ENCODE measurements at regions not wholly inside any gene's neighbourhood (a gene's known extent, or its start where the extent isn't known, plus 50 kb on each side); places are given as distances from the start of the nearest gene placed in this dataset.
"Not testable (repeated sequence)": the region's sequence is repeated elsewhere in the genome, so short reads cannot be mapped to it uniquely, and the experiment has no call there.

DNA sequence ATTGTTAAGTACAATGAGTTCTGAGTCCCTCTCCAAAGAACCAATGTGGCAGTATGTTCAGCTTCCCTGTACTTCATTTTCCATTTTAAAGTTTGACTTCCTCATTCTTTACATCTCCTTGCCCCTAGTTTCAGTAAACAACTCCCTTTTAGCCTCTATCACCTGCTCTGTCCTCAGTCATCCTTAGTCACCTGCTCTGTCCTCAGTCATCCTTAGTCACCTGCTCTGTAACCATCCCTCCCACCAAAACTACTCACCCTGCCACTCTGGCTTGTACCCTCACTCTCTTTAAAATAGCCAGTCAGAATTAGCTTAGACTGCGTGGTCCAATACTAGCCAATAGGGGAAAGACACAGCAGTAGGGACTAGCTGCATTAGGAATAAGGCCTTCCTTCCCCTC lies 259.9 kb upstream of the TBL1XR1 start:
- DNase-seq (ENCODE audit: low read depth) = not testable (repeated sequence)

DNA sequence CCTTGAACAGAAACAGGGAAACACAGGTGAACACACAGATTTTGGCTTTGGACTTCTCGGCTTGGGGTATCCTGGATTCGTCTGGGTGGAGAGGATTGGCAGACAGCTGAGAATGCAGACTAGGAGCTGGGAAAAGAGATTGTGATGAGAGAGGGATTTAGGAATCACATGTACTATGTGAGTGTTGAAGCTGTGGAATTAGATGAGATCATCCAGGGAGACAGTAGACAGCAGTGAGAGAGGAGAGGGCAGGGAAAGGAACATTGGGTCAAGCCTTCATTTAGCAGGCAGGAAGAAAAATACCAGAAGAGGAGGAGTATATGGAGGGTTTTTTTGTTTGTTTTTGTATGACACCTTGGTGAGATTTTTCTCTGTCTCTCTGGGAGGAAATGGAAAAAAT lies 262.1 kb upstream of the TBL1XR1 start:
- no peak for DNase-seq (ENCODE audit: low read depth)

DNA sequence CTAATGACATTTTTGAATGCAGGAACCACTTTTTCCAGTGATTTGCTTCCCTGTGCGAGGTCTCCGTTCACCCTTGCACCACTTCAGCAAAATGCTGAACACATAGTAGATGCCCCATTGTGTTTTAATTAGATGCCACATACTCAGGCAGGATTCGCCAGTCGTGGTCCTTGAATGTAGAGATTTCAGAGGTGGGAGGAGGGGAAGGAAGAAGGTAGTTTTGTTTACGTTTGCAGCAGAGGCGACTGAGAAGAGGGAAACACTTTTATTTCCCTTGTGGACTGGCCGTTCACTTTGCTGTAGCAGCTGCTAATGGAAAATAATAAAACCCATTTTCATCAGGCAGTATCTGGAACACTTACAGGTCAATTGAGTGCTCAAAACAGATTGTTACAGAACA lies 262.8 kb upstream of the TBL1XR1 start:
- DNase-seq (ENCODE audit: low read depth) = no peak

DNA sequence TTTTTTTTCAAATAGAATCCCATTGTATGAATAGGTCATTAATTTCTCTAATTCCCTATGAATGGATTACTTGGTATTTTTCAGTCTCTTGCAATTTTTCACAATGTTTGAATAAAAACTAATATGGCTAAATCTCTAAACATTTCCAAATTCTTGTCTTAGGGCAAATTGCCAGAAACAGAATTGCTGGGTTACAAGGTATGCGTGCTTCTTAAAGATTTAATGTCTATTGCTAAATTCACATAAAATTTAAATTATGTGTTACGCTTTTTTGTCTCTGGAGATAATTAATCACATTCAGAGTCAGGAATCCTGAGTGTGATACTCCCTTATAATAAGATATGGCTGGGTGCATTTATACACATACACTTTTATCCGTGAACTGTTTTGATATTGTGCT lies 264.5 kb upstream of the TBL1XR1 start:
- DNase-seq (ENCODE audit: low read depth) = no peak

DNA sequence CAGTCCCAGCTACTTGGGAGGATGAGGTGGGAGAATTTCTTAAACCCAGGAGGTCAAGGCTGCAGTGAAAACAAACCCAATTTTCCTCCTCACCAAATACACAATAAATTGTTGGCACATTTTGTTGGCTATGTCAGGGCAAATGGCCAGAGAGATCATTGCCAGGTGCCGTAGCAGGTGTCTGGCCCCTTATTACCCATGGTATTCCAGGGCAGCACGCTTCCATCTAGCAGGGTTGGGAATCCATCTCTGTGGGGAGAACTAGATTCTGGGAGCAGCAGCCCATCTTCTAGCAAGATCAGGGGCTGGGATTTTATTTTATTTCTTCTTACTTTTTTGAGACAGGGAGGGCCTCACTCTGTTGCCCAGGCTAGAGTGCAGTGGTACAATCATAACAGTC lies 266.1 kb upstream of the TBL1XR1 start:
- not testable (repeated sequence) for DNase-seq (ENCODE audit: low read depth)

DNA sequence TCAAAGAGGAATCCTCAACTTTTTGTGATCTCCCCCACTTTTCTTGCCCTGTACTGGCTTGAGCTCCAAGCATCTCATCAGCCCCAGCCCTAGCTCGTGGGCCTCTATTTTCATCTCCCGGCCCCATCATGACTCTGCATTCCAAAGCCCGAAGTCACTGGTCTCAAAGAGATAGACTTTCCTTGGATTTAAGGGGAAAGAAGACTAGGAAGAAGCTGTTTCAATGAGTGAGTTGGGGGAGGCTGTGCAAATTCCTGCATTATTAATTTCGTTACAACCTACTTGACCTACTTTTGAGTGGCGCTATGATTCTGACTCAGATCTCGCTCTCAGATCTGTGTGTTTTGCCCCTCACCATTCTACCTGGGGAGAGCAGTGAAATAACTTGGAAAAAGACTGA lies 266.6 kb upstream of the TBL1XR1 start:
- DNase-seq (ENCODE audit: low read depth) = peak; percentile 62

DNA sequence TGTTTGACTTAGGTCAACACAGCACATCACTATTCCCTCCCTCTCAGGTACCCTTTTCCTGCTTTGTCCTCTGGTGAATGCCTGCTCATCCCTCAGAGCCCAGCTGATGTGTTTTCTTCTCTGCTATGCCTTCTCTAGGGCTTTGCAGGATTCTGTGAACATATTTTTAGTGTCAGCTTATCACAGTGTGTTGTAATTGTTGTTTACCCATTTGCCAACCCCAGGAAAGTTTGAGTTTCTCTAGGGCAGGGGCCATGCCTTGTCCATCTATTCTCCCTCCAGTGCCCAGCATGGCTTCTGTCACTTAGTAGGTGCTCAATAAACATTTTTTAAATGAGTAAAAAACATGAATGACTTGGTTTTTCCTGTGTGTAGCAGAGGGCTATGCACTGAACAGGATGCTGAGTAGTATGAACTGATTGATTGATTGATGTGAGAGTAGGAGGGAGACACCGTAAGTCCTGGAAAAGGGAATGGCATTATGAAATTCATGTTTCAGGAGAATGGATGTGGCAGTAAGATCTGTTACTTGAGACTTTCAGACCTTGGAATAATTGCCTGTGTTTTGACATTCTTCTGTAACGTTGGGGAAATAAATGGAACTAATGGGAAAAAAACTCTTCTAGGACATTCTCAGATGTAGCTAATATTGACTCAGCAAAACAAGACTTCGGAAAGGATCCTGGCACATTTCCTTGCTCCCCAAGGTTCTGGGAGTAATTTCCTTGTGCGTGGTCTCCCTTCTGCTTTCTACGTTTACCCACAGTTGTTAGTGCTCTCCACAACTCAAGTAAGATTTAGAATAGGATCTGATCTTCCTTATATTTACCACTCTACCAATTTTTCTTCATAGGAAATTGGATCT lies 267.3 kb upstream of the TBL1XR1 start:
- no peak for DNase-seq (ENCODE audit: low read depth)

DNA sequence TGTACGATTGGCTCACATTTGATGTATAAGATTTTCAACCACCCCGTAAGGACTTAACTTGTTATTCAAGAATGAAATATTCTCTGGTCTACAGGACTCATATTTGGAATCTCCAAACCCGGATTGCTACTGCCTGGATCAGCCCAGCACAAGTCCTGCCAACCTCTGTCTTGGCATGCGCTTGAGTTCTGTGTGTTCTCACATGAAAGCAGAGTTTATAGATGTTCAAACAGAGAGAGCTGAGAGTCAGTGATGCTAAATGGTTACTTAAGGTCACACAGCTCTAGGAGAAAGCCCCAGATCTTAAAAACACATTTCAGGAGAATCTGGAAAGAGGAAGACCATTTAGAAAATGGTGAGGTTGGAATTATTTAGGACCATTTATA lies 268.0 kb upstream of the TBL1XR1 start:
- no peak for DNase-seq (ENCODE audit: low read depth)

DNA sequence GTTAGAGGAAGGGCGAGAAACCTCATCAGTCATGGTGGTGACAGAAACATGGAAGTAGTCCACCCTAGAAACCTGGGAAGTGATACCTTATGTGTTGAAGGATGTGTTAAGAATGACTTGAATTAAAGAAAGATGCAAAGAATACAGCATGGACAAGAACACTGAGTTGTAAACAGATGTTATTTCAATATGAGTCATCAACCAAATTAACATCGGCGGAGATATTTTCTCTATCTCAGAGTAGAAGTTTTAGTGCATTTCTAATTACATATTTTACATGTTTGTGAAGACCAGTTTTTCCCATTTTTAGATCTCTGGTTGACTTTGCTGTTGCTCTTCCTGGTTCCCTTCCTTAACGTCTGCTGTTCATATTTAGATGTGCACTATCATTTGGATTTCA lies 268.8 kb upstream of the TBL1XR1 start:
- DNase-seq (ENCODE audit: low read depth) = no peak

DNA sequence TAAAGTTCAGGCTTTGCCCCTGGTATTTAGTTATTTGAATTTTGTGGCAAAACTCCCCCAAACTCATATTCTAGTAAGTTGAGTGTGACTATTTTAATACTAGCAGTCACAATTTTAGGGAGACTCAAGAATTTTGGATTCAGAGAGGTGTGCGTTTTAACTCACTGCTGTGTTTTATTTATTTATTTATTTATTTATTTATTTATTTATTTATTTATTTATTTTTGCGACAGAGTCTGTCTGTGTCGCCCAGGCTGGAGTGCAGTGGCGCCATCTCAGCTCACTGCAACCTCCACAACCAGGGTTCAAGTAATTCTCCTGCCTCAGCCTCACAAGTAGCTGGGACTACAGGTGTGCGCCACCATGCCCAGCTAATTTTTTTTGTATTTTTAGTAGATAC lies 269.3 kb upstream of the TBL1XR1 start:
- not testable (repeated sequence) for DNase-seq (ENCODE audit: low read depth)

DNA sequence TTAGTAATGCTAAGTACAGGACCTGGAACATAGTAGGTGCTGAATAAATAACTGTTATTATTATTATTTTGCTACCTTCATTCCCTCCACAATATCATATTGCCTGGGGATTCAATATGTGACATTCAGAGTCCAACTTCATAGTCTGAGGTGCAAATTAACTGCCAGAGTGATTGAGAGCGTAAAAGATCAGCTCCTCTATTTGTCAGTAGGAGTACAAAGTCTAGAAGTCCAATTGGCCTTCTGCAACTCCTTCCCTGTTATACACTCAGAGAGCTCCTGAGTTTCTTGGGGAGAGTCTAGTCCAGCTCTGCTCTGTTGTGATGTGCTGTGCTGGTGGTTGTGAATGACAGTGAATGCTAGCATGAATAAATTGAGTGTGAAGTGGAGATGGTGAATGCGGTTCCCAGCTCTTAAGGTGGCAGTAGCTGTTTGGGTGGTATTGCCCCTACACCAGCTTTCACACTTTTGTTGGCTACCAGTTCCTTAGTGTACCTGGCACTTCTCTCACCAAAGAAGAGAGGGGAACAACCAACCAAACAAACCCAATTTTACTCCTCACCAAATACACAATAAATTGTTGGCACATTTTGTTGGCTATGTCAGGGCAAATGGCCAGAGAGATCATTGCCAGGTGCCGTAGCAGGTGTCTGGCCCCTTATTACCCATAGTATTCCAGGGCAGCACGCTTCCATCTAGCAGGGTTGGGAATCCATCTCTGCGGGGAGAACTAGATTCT lies 270.1 kb upstream of the TBL1XR1 start:
- no peak for DNase-seq (ENCODE audit: low read depth)

DNA sequence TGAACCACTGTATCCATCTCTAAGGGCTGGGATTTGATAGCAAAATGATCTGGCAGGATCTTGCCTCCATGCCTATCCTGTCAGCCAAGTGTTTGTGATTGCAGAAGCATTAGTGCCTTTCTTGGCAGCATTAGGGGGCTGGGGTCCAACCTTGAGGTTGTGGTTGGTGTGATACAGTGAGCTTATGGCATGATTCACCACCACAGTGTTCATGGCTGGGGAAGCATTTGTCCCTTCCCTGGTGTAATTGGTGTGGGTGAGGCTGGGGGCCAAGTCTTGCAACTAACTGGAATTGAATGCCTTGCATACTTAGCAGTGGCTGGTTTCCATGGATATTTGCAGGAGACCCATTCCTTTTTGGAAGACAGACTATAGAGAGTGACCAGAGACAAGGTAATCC lies 271.0 kb upstream of the TBL1XR1 start:
- DNase-seq (ENCODE audit: low read depth) = peak; percentile 90

DNA sequence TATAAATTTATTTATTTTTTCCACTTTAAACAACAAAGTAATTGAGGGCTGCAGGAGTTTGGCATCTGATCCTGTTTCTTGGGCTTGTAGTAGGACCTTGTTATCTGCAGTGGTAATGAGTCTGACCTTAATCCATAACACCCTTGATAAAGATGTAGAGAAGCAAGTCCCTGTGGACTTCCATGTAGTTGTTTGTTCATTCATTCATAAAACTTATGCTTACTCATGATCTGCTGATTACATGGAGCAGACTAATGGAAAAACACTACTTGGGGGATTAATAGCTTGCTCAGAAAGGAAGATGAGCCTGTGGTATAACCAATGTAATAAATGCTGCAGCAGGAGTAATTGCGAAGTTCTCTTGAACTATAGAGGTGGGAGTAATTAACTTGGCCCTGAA lies 271.5 kb upstream of the TBL1XR1 start:
- no peak for DNase-seq (ENCODE audit: low read depth)

DNA sequence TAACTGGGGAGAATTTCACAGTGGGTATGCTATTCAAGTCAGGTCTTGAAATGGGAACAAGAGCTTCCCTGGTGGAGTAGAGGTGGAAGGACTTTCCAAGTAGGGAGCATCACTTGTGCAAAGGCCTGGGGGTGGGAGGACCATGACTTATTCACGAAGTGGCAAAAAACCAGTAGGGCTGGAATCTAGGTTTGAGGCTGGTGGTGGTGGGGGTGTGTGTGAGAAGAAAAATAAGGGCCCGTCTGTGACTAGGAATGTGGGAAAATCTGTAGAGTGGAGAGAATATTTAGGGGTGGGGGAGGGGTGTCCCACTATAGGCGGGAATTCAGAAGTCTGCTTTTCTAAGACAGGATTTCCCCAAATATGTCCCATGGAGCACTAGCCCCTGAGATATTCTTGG lies 271.9 kb upstream of the TBL1XR1 start:
- DNase-seq (ENCODE audit: low read depth) = no peak

DNA sequence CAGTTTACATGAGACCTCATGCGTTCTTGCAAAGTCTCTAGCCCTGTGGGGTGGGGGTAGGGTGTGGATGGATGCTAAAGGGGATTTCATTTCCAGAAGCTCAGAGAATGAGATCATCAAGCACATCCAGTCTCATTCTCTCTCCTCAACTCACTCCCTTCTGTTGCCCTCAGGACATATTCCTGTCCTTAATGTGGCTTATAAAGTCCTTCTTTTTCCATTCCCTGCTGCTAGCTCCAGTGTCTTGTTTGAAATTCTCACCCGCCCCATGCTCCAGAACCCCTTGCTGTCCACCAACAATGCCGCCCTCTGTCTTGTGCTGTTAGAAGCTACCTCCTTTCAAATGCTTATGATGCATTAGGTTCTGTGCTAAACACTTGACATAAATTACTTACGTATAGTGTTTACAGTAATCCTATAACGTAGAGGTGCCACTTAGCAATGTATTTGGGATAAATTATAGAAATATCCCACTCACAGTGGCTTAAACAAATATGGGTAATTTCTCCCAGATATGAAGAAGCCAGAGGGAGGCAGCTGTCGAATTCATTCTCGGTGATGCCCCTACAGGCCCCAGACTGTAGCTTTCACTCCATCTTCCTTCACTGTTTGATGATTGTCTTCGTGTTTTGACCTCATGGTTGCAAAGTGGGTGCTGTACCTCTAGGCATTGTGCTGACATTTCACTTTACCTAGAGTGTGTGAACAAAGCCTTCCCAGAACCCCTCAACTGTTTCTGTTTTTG lies 273.1 kb upstream of the TBL1XR1 start:
- DNase-seq (ENCODE audit: low read depth) = no peak

DNA sequence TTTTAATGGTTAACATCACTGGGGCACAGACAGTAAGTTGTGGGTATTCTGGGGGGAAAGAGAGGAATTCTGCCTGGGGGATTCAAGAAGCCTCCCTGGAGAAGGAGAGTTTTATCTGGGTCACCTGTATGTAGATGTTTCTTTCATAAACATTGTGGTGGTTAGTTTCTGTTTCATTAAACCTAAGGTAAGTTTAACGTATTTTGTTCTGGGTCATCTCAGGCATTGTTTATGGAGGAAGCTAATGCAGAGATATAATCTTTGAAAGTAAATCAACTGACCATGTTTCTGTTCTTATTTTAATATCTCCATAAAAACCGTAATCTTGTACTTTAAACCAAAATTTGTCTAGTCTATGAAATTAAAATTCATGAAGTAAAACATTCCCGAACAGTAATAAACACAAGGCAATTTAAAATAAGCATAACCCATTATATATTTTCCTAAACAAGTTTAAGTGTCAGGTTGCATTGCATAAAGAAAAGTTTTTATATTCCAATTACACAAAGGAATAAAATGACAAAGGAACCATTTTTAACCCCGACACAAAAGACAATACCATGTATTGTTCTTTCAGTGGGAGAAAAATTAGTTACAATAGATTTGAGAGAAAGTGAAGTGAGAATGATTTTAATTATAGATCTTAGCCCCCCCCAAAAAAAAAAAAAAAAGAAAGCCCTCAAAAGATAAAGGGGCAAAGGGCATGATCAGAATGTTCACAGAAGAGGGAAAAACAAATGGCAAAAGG lies 274.6 kb upstream of the TBL1XR1 start:
- no peak for DNase-seq (ENCODE audit: low read depth)

DNA sequence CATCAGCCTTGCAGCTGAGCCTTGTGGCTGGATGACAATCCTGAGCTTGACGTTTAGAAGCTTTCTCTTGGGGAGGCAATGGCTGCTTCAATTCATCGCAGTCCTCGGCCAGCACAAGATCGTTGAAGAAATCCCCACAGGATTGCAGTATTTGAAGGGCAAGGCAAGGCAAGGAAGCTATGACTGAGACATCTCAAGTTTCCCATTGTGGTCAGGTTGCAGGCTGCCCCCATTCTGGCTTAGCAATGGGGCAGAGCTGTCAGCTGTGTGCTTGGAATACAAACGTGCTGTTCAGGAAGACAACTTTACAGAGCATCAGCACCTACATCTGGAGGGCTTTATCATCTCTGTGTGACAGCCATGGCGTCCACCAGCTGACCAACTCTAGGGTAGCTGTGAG lies 275.9 kb upstream of the TBL1XR1 start:
- DNase-seq (ENCODE audit: low read depth) = no peak

DNA sequence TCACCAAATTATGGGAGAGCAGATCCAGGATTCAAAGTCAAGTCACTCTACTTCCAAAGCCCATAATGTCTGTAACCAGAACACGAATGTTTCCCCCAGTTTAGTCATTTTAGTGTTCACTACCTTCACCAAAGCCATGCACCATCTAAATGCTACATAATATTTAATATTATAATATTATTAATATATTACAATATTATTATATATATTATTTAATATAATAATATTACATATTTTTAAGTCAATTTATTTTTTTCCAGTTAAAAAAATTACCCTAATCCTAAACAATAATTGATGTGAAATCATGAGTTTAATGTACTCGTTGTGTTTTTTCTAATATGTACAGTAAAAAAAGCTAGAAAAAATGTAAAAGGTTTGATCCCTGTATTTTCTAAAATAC lies 276.6 kb upstream of the TBL1XR1 start:
- no peak for DNase-seq (ENCODE audit: low read depth)

DNA sequence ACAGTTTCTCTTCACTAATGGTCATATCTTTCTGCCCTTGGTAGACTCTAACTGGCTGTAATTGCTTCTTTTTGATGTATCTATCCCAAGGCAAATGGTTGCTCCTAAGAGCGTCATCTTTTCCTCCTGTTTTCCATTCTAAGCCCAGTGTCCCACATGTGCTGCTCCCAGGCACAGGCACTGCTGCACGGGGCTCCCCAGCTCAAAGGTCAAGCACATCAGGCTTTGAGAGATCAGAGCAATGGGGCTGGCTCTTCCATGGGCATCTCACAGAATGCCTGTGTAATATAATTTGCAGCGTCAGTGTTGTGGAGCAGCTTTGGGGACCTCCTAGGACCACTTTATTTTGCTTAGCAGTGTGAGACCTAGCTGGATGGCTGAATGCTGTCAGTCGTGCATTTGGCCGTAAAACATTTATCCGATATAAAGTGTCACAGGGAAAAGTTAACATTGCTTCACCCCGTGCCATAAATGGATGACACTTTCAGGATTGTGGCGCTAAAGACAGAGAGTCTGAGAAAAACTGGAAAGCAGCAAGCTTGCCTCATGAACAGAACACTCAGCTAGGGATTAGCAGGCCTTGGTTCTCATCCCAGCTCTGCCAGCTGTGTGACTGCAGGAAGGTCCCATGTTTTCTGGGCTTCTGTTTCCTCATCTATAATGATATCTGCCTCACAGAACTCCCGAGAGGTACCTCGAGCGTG lies 277.5 kb upstream of the TBL1XR1 start:
- DNase-seq (ENCODE audit: low read depth) = no peak

DNA sequence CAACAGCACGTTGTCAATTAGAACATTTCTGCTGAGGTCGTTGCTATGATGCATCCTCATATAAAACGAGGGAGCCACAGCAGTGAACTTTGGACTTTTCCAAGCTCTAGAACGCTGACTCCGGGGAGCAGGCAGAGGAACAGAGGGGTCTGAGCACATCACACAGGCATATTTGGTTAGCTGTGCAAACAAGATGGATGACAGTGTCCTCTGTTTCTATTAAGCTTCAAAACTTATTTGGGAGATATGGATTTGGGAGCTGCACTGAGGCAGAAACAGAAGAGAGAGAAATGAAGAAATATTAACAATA lies 278.0 kb upstream of the TBL1XR1 start:
- DNase-seq (ENCODE audit: low read depth) = no peak

DNA sequence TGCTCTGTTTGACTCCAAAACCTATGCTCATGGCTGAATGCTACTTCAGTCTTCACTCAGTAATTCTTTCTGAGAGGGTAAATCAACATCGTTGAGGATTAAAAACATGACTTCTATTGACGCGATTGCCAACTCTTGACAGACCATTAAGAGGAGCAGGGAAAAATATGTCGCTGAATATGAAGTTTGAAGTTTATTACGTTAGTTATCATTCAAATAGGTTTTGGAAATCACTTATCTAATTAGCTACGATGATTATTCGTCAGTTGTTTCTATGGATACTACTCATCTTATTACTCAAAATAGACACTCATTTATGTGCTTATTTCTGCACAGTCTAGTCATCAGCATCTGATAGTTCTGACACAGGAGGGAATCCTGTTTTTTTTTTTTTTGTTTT lies 279.2 kb upstream of the TBL1XR1 start:
- no peak for DNase-seq (ENCODE audit: low read depth)
